ENCODE measurements at regions not wholly inside any gene's neighbourhood (a gene's known extent, or its start where the extent isn't known, plus 50 kb on each side); places are given as distances from the start of the nearest gene placed in this dataset.

DNA sequence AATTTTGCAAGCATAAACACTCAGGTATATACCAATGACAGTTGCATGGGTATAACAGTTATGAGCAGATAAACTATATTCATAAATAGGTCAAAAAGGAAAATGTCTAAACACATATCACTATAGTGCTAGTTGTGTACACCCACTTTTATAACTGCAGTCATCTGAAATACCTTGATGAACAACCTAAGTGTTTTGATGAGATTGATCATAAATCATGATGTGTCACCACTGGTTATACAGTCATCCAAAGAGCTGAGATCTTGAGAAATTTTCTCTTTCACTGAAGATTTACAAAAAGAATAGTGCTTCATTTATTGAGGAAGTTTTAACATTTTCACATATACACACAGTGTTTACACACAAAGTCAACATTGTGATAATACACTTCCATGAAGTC is 78.6 kb upstream of the SLC25A13 start:
- H4K20me1 ChIP-seq (ENCODE audit: control insufficient read depth, insufficient read depth) = no peaks in the 10 kb centered on the region
- no peak overlapping the region for H3K4me3 ChIP-seq
- H3K9ac ChIP-seq (ENCODE audit: control insufficient read depth, insufficient read depth, low read length) = no peak overlapping the region
- no peak for TF ChIP-seq ZSCAN29 (IDR thresholded peaks at IDR 0.05)
- TF ChIP-seq EP300 (IDR thresholded peaks at IDR 0.05; ENCODE audit: borderline replicate concordance in 1 of 2, control insufficient read depth in 1 of 2, low read depth in 2 of 2, low read length in 2 of 2) = no peak
- TF ChIP-seq NR2F1 (conservative IDR thresholded peaks at IDR 0.05) = no peak
- TF ChIP-seq HDAC2 (IDR thresholded peaks at IDR 0.05) = no peak
- TF ChIP-seq SREBF2 (IDR thresholded peaks at IDR 0.05; ENCODE audit: low read length) = no peak
- TF ChIP-seq, protein P1, sequence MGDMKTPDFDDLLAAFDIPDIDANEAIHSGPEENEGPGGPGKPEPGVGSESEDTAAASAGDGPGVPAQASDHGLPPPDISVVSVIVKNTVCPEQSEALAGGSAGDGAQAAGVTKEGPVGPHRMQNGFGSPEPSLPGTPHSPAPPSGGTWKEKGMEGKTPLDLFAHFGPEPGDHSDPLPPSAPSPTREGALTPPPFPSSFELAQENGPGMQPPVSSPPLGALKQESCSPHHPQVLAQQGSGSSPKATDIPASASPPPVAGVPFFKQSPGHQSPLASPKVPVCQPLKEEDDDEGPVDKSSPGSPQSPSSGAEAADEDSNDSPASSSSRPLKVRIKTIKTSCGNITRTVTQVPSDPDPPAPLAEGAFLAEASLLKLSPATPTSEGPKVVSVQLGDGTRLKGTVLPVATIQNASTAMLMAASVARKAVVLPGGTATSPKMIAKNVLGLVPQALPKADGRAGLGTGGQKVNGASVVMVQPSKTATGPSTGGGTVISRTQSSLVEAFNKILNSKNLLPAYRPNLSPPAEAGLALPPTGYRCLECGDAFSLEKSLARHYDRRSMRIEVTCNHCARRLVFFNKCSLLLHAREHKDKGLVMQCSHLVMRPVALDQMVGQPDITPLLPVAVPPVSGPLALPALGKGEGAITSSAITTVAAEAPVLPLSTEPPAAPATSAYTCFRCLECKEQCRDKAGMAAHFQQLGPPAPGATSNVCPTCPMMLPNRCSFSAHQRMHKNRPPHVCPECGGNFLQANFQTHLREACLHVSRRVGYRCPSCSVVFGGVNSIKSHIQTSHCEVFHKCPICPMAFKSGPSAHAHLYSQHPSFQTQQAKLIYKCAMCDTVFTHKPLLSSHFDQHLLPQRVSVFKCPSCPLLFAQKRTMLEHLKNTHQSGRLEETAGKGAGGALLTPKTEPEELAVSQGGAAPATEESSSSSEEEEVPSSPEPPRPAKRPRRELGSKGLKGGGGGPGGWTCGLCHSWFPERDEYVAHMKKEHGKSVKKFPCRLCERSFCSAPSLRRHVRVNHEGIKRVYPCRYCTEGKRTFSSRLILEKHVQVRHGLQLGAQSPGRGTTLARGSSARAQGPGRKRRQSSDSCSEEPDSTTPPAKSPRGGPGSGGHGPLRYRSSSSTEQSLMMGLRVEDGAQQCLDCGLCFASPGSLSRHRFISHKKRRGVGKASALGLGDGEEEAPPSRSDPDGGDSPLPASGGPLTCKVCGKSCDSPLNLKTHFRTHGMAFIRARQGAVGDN (IDR thresholded peaks at IDR 0.05) = no peak
- no peak for TF ChIP-seq HCFC1 (IDR thresholded peaks at IDR 0.05; ENCODE audit: low read length)
- no peak for TF ChIP-seq BACH1 (IDR thresholded peaks at IDR 0.05; ENCODE audit: borderline replicate concordance)
- TF ChIP-seq RBBP5 (conservative IDR thresholded peaks at IDR 0.05) = no peak
- no peak for TF ChIP-seq LARP7 (IDR thresholded peaks at IDR 0.05)
- no peak for TF ChIP-seq EED (IDR thresholded peaks at IDR 0.05; ENCODE audit: low read depth)
- TF ChIP-seq, protein P2, sequence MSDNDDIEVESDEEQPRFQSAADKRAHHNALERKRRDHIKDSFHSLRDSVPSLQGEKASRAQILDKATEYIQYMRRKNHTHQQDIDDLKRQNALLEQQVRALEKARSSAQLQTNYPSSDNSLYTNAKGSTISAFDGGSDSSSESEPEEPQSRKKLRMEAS (IDR thresholded peaks at IDR 0.05; ENCODE audit: low read depth, low read length) = no peak
- TF ChIP-seq ATF7 (IDR thresholded peaks at IDR 0.05; ENCODE audit: low read depth) = no peak
- no peak for TF ChIP-seq RELA (IDR thresholded peaks at IDR 0.05; ENCODE audit: borderline replicate concordance, partially characterized antibody)
- TF ChIP-seq STAT3 (IDR thresholded peaks at IDR 0.05; ENCODE audit: low read depth, low read length) = no peak
- no peak for TF ChIP-seq ZNF274 (IDR thresholded peaks at IDR 0.05; ENCODE audit: insufficient read depth, insufficient read length)
- TF ChIP-seq SMAD1 (IDR thresholded peaks at IDR 0.05; ENCODE audit: low read depth, partially characterized antibody) = no peak
- TF ChIP-seq, protein P3, sequence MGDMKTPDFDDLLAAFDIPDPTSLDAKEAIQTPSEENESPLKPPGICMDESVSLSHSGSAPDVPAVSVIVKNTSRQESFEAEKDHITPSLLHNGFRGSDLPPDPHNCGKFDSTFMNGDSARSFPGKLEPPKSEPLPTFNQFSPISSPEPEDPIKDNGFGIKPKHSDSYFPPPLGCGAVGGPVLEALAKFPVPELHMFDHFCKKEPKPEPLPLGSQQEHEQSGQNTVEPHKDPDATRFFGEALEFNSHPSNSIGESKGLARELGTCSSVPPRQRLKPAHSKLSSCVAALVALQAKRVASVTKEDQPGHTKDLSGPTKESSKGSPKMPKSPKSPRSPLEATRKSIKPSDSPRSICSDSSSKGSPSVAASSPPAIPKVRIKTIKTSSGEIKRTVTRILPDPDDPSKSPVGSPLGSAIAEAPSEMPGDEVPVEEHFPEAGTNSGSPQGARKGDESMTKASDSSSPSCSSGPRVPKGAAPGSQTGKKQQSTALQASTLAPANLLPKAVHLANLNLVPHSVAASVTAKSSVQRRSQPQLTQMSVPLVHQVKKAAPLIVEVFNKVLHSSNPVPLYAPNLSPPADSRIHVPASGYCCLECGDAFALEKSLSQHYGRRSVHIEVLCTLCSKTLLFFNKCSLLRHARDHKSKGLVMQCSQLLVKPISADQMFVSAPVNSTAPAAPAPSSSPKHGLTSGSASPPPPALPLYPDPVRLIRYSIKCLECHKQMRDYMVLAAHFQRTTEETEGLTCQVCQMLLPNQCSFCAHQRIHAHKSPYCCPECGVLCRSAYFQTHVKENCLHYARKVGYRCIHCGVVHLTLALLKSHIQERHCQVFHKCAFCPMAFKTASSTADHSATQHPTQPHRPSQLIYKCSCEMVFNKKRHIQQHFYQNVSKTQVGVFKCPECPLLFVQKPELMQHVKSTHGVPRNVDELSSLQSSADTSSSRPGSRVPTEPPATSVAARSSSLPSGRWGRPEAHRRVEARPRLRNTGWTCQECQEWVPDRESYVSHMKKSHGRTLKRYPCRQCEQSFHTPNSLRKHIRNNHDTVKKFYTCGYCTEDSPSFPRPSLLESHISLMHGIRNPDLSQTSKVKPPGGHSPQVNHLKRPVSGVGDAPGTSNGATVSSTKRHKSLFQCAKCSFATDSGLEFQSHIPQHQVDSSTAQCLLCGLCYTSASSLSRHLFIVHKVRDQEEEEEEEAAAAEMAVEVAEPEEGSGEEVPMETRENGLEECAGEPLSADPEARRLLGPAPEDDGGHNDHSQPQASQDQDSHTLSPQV (IDR thresholded peaks at IDR 0.05) = no peak
- TF ChIP-seq MXI1 (IDR thresholded peaks at IDR 0.05; ENCODE audit: low read depth, low read length) = no peak
- no peaks in the 10 kb centered on the region for H3K4me1 ChIP-seq (ENCODE audit: control insufficient read depth, insufficient read depth, low read length)
- ATAC-seq (no peak), FAIRE-seq (no peak), DNase-seq (ENCODE audit: low read depth, low spot score) (no peak)
- in situ Hi-C loops (cut with MboI) = no loop called here
- H3K9me3 ChIP-seq (replicated peaks; ENCODE audit: control insufficient read depth, insufficient read depth, low read length) = no peaks in the 10 kb centered on the region
- ChIA-PET SMC1A (ENCODE audit: uncharacterized antibody, unreplicated experiment) (no interaction called here), CTCF (no interaction called here), RAD21 (ENCODE audit: unreplicated experiment) (no interaction called here), POLR2A (no interaction called here)
- no peak overlapping the region for H3K27ac ChIP-seq (ENCODE audit: control insufficient read depth, insufficient read depth)
- H3K36me3 ChIP-seq (ENCODE audit: control insufficient read depth in 2 of 2, insufficient read depth in 2 of 2, low read length in 1 of 2) = no peaks in the 10 kb centered on the region
- no peaks in the 10 kb centered on the region; a peak in 2 of 4 replicates for H3K27me3 ChIP-seq (replicated peaks in 1 of 2; ENCODE audit: control insufficient read depth in 2 of 2, insufficient read depth in 2 of 2, low read length in 1 of 2)
- no peak overlapping the region for H2AFZ ChIP-seq (ENCODE audit: control insufficient read depth, low read depth, low read length)
- no peaks in the 10 kb centered on the region for H3K79me2 ChIP-seq (ENCODE audit: control insufficient read depth, insufficient read depth, low read length)
- BruUV-seq (replicated peaks) = no TSS peak
- intact Hi-C loops (cut with micrococcal nuclease; ENCODE audit: unreplicated experiment) = no loop called here
- H3K4me2 ChIP-seq (ENCODE audit: control insufficient read depth, insufficient read depth) = no peak overlapping the region

Data from GM12878 (cell line).